Neural progenitor cell (in vitro differentiated cells): ENCODE measurements at regions not wholly inside any gene's neighbourhood (a gene's known extent, or its start where the extent isn't known, plus 50 kb on each side); places are given as distances from the start of the nearest gene placed in this dataset.

ENCODE experiments used
- DNase-seq: peaks from one replicate; pipeline ENCODE4 v3.0.0-alpha.2; 2016; ENCODE audit warnings: low spot score
- H2AFZ ChIP-seq: fragments of 200-600 bp; sonication (generic); replicated peaks from 2 replicates; pipeline ENCODE4 v1.6.1; 2016; ENCODE audit warnings: antibody characterized with exemption
- H3F3A ChIP-seq: fragments of 200-600 bp; sonication (generic); 2 replicates; pipeline ENCODE4 v1.6.1; 2016; ENCODE audit warnings: antibody characterized with exemption, low read depth
- H3K27ac ChIP-seq: fragments of 200-600 bp; sonication (generic); 2 replicates; pipeline ENCODE4 v1.5.1; 2016; ENCODE audit warnings: mild to moderate bottlenecking
- H3K27me3 ChIP-seq: fragments of 200-600 bp; sonication (generic); 2 replicates; pipeline ENCODE4 v1.6.1; 2016; ENCODE audit warnings: mild to moderate bottlenecking, moderate library complexity
- H3K36me3 ChIP-seq: fragments of 200-600 bp; sonication (generic); 2 replicates; pipeline ENCODE4 v1.5.1; 2016
- H3K4me1 ChIP-seq: fragments of 200-600 bp; sonication (generic); 2 replicates; pipeline ENCODE4 v1.6.1; 2016; ENCODE audit warnings: mixed run types
- H3K4me2 ChIP-seq: fragments of 200-600 bp; sonication (generic); 2 replicates; pipeline ENCODE4 v1.6.1; 2016
- H3K4me3 ChIP-seq: fragments of 200-600 bp; sonication (generic); 2 replicates; pipeline ENCODE4 v1.5.1; 2016
- H3K79me2 ChIP-seq: fragments of 200-600 bp; sonication (generic); 2 replicates; pipeline ENCODE4 v1.6.1; 2016; ENCODE audit warnings: low read depth
- H3K9ac ChIP-seq: fragments of 200-600 bp; sonication (generic); 2 replicates; pipeline ENCODE4 v1.6.1; 2016
- H3K9me3 ChIP-seq: fragments of 200-600 bp; sonication (generic); 2 replicates; pipeline ENCODE4 v1.5.1; 2016; ENCODE audit warnings: low read depth
- H4K20me1 ChIP-seq: fragments of 200-600 bp; sonication (generic); 2 replicates; pipeline ENCODE4 v1.6.1; 2016; ENCODE audit warnings: low read depth
- H3K27ac Mint-ChIP-seq: 3 replicates; pipeline ENCODE4 v1.8.0; 2021; ENCODE audit warnings: mixed read lengths
- H3K27me3 Mint-ChIP-seq: 2 replicates; pipeline ENCODE4 v1.8.0; 2022; ENCODE audit warnings: low read depth, mild to moderate bottlenecking, inconsistent platforms, moderate library complexity, mixed read lengths; ENCODE audit not compliant: insufficient read depth
- H3K36me3 Mint-ChIP-seq: 3 replicates; pipeline ENCODE4 v1.8.0; 2021; ENCODE audit warnings: mixed read lengths
- H3K4me1 Mint-ChIP-seq: 3 replicates; pipeline ENCODE4 v1.8.0; 2021; ENCODE audit warnings: mixed read lengths
- H3K4me3 Mint-ChIP-seq: 3 replicates; pipeline ENCODE4 v1.8.0; 2021; ENCODE audit warnings: mild to moderate bottlenecking, moderate library complexity, mixed read lengths
- H3K9me3 Mint-ChIP-seq: 3 replicates; pipeline ENCODE4 v1.8.0; 2020; ENCODE audit warnings: mixed read lengths
- EZH2 ChIP-seq: fragments of 200-600 bp; sonication (generic); IDR thresholded peaks from 2 replicates; pipeline ENCODE4 v1.6.1; 2017; ENCODE audit warnings: antibody characterized with exemption, mild to moderate bottlenecking, moderate library complexity
- EZH2phosphoT487 ChIP-seq: fragments of 200-600 bp; sonication (generic); IDR thresholded peaks from 2 replicates; pipeline ENCODE4 v1.6.1; 2017; ENCODE audit warnings: antibody characterized with exemption
- TF ChIP-seq, protein P1 (sequence below): fragments of 200-600 bp; sonication (generic); IDR thresholded peaks from 2 replicates; pipeline ENCODE4 v1.5.1; 2017; ENCODE audit warnings: antibody characterized with exemption, mild to moderate bottlenecking

DNA sequence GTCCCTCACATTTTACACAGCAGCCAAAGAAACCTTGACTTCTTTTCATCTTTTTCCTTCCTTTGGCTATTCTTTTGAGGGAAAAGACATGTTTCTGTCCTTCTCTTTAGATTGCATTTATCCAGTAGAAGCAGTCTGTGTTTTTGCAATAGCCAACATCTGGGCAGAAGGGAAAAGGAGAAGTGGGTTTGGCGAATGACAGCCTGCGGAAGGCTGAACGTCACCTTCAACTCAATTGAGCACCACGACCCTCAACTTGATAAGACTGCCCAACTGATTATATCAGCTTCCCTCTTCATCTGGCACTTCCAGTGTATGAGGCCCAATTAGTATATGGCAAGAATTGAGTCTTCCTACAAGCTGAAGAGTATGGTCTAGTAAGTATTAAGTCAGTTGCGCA is 1997.6 kb upstream of the WWC1 start:
- no peak for DNase-seq
- Histone ChIP-seq H3K4me2 (no peak overlapping the region), H3K27me3 (no peaks in the 10 kb centered on the region), H3K36me3 (no peaks in the 10 kb centered on the region), H3K4me1 (no peaks in the 10 kb centered on the region), H4K20me1 (no peaks in the 10 kb centered on the region), H2AFZ (no peak overlapping the region), H3F3A (no peaks in the 10 kb centered on the region), H3K9ac (no peak overlapping the region), H3K27ac (no peak overlapping the region), H3K9me3 (peaks cover 8% of the 10 kb centered on the region), H3K4me3 (no peak overlapping the region), H3K79me2 (no peaks in the 10 kb centered on the region)
- no peaks in the 10 kb centered on the region for H3K27me3 Mint-ChIP-seq
- H3K4me3 Mint-ChIP-seq, result no peak overlapping the region
- H3K27ac Mint-ChIP-seq, result no peak overlapping the region
- TF ChIP-seq EZH2, result no peak
- TF ChIP-seq EZH2phosphoT487, result no peak
- TF ChIP-seq, protein P1, sequence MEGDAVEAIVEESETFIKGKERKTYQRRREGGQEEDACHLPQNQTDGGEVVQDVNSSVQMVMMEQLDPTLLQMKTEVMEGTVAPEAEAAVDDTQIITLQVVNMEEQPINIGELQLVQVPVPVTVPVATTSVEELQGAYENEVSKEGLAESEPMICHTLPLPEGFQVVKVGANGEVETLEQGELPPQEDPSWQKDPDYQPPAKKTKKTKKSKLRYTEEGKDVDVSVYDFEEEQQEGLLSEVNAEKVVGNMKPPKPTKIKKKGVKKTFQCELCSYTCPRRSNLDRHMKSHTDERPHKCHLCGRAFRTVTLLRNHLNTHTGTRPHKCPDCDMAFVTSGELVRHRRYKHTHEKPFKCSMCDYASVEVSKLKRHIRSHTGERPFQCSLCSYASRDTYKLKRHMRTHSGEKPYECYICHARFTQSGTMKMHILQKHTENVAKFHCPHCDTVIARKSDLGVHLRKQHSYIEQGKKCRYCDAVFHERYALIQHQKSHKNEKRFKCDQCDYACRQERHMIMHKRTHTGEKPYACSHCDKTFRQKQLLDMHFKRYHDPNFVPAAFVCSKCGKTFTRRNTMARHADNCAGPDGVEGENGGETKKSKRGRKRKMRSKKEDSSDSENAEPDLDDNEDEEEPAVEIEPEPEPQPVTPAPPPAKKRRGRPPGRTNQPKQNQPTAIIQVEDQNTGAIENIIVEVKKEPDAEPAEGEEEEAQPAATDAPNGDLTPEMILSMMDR, result no peak
- H3K4me1 Mint-ChIP-seq, result no peaks in the 10 kb centered on the region
- no peaks in the 10 kb centered on the region for H3K36me3 Mint-ChIP-seq
- peaks cover 8% of the 10 kb centered on the region for H3K9me3 Mint-ChIP-seq

DNA sequence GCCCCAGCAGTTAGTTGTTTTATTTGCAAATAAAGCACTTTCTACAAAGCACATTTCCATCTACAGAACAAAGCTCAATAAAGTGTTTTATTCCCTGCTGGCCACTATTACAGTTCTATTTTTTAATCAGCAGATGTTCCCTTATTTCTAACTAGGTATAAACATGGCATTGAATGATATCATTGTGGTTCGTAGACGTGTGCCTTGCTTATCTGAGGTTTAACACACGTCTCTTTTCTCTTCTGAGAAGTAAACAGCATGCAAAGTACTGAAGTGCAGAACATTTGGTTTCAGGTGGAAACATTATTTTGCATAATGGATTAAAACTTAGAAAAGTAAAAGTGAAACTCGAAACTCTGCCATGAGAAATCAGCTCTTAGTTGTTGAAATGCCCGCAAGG is 1989.3 kb upstream of the WWC1 start:
- peaks cover 6% of the 10 kb centered on the region for H3K4me1 ChIP-seq
- H3K36me3 Mint-ChIP-seq, result no peaks in the 10 kb centered on the region
- no peak overlapping the region for H3K4me3 ChIP-seq
- H3K4me3 Mint-ChIP-seq, result no peak overlapping the region
- H3K9ac ChIP-seq, result no peak overlapping the region
- H3K36me3 ChIP-seq, result no peaks in the 10 kb centered on the region
- H3K9me3 ChIP-seq, result no peaks in the 10 kb centered on the region
- no peak overlapping the region for H3K27ac ChIP-seq
- H3K4me1 Mint-ChIP-seq, result peaks cover under 1% of the 10 kb centered on the region
- no peaks in the 10 kb centered on the region for H4K20me1 ChIP-seq
- no peaks in the 10 kb centered on the region for H3F3A ChIP-seq
- no peak for TF ChIP-seq EZH2
- TF ChIP-seq, protein P1, result no peak
- no peak for TF ChIP-seq EZH2phosphoT487
- H3K9me3 Mint-ChIP-seq, result peaks cover 8% of the 10 kb centered on the region
- H3K27ac Mint-ChIP-seq, result no peak overlapping the region
- no peaks in the 10 kb centered on the region for H3K79me2 ChIP-seq
- H3K27me3 Mint-ChIP-seq, result no peaks in the 10 kb centered on the region
- H2AFZ ChIP-seq, result no peak overlapping the region
- DNase-seq, result no peak
- H3K4me2 ChIP-seq, result no peak overlapping the region
- no peaks in the 10 kb centered on the region for H3K27me3 ChIP-seq

GRCh38 chr5:166317425-166317824 is 1974.0 kb upstream of the WWC1 start:
- no peak overlapping the region for H3K9ac ChIP-seq
- H3K4me3 ChIP-seq, result no peak overlapping the region
- H3K27ac Mint-ChIP-seq, result no peak overlapping the region
- DNase-seq, result no peak
- H3F3A ChIP-seq, result no peaks in the 10 kb centered on the region
- no peak overlapping the region for H3K4me3 Mint-ChIP-seq
- no peaks in the 10 kb centered on the region for H3K36me3 ChIP-seq
- H3K79me2 ChIP-seq, result no peaks in the 10 kb centered on the region
- H3K4me1 Mint-ChIP-seq, result peaks cover 10% of the 10 kb centered on the region
- TF ChIP-seq, protein P1, result no peak
- TF ChIP-seq EZH2 (no peak), EZH2phosphoT487 (no peak)
- H3K9me3 ChIP-seq, result no peaks in the 10 kb centered on the region
- no peaks in the 10 kb centered on the region for H3K27me3 Mint-ChIP-seq
- no peaks in the 10 kb centered on the region for H3K9me3 Mint-ChIP-seq
- H3K27me3 ChIP-seq, result no peaks in the 10 kb centered on the region
- peaks cover 39% of the 10 kb centered on the region for H3K4me1 ChIP-seq
- H3K36me3 Mint-ChIP-seq, result no peaks in the 10 kb centered on the region
- no peak overlapping the region for H3K4me2 ChIP-seq
- no peak overlapping the region for H3K27ac ChIP-seq
- H4K20me1 ChIP-seq, result no peaks in the 10 kb centered on the region
- H2AFZ ChIP-seq, result no peak overlapping the region
